H1 (cell line): ENCODE measurements at regions not wholly inside any gene's neighbourhood (a gene's known extent, or its start where the extent isn't known, plus 50 kb on each side); places are given as distances from the start of the nearest gene placed in this dataset.

Source experiments
- CTCF ChIA-PET: fragments of 300-600 bp; sonication (Branson Sonifier 250); formaldehyde crosslinking; loops from one replicate; lab custom pipeline; 2021; ENCODE audit not compliant: partially characterized antibody; lab: Charles Lee
- POLR2A ChIA-PET: fragments of 300-600 bp; sonication (Branson Sonifier 250); formaldehyde crosslinking; loops from one replicate; lab custom pipeline; 2021; ENCODE audit warnings: inconsistent platforms; ENCODE audit not compliant: partially characterized antibody; lab: Charles Lee
- DNase-seq, 2 experiments: peaks; one replicate each; pipeline versions ENCODE4 v3.0.0 to v3.0.0-alpha.2; 2010 to 2022; ENCODE audit warnings: low spot score in 2 of 2, low read depth in 1 of 2, mixed read lengths in 1 of 2
- FAIRE-seq: peaks from 2 replicates; lab custom pipeline; 2011; peaks lifted over from hg19 to GRCh38; lab: Jason Lieb, UNC
- H2AFZ ChIP-seq: 2 replicates; pipeline ENCODE4 v1.8.1; 2012; ENCODE audit warnings: low read length, inconsistent platforms
- H2AK5ac ChIP-seq: 2 replicates; pipeline ENCODE4 v1.6.1; 2013; ENCODE audit warnings: low read depth, low read length
- H2BK120ac ChIP-seq: replicated peaks from 2 replicates; pipeline ENCODE3; 2013; ENCODE audit warnings: low read depth, low read length, inconsistent platforms
- H2BK12ac ChIP-seq: 2 replicates; pipeline ENCODE4 v1.6.1; 2013; ENCODE audit warnings: low read depth, low read length
- H2BK15ac ChIP-seq: 2 replicates; pipeline ENCODE4 v1.6.1; 2013; ENCODE audit warnings: low read length
- H2BK20ac ChIP-seq: 2 replicates; pipeline ENCODE4 v1.6.1; 2013; ENCODE audit warnings: low read length
- H2BK5ac ChIP-seq: 2 replicates; pipeline ENCODE4 v1.6.1; 2013; ENCODE audit warnings: low read depth, low read length
- H3K14ac ChIP-seq: 2 replicates; pipeline ENCODE4 v1.6.1; 2013; ENCODE audit warnings: inconsistent platforms; ENCODE audit not compliant: insufficient read length
- H3K18ac ChIP-seq: 2 replicates; pipeline ENCODE4 v1.6.1; 2013; ENCODE audit warnings: low read length; ENCODE audit errors: extremely low read depth
- H3K23ac ChIP-seq: 2 replicates; pipeline ENCODE4 v1.6.1; 2013; ENCODE audit warnings: inconsistent platforms; ENCODE audit not compliant: insufficient read length
- H3K23me2 ChIP-seq: 2 replicates; pipeline ENCODE4 v1.6.1; 2013; ENCODE audit warnings: low read depth, low read length
- H3K27ac ChIP-seq: 2 replicates; pipeline ENCODE4 v1.6.1; 2011; ENCODE audit warnings: low read depth, low read length, inconsistent platforms
- H3K27me3 ChIP-seq, 4 experiments: replicated peaks in 1 of 4; 1 replicate in 1 of 4; 2 replicates in 3 of 4; pipeline versions ENCODE4 v1.6.1 to v1.8.1; 2011 to 2013; ENCODE audit warnings: low read length in 3 of 4, mild to moderate bottlenecking in 3 of 4, inconsistent platforms in 2 of 4, mixed read lengths in 2 of 4, moderate library complexity in 1 of 4; ENCODE audit not compliant: control insufficient read depth in 3 of 4, insufficient read depth in 3 of 4; ENCODE audit errors: extremely low read depth in 1 of 4
- H3K36me3 ChIP-seq, 4 experiments: 2 replicates each; pipeline versions ENCODE4 v1.6.1 to v1.8.1; 2011 to 2013; ENCODE audit warnings: mild to moderate bottlenecking in 4 of 4, low read length in 3 of 4, moderate library complexity in 2 of 4, control low read depth in 1 of 4, inconsistent platforms in 1 of 4; ENCODE audit not compliant: insufficient read depth in 4 of 4, control insufficient read depth in 2 of 4
- H3K4ac ChIP-seq: replicated peaks from 2 replicates; pipeline ENCODE3; 2013; ENCODE audit warnings: low read length, low read depth, mixed read lengths, inconsistent platforms; ENCODE audit not compliant: insufficient read length
- H3K4me1 ChIP-seq, 4 experiments: replicated peaks in 1 of 4; 1 replicate in 1 of 4; 2 replicates in 3 of 4; pipeline versions ENCODE4 v1.6.1 to v1.8.1; 2011 to 2013; ENCODE audit warnings: low read length in 3 of 4, inconsistent platforms in 2 of 4, mixed read lengths in 1 of 4; ENCODE audit not compliant: insufficient read depth in 4 of 4, control insufficient read depth in 3 of 4
- H3K4me2 ChIP-seq, 2 experiments: 2 replicates each; pipeline versions ENCODE4 v1.6.1 to v1.8.1; 2011 to 2013; ENCODE audit warnings: low read depth in 2 of 2, low read length in 2 of 2, control low read depth in 1 of 2, inconsistent platforms in 1 of 2, mild to moderate bottlenecking in 1 of 2; ENCODE audit not compliant: insufficient read depth in 1 of 2
- H3K4me3 ChIP-seq, 4 experiments: fragments of 200-600, 300-600 bp in 1 of 4; sonication (generic), shearing (Covaris generic), sonication (Bioruptor Twin) in 1 of 4; 2 replicates each; pipeline versions ENCODE4 v1.5.1 to v1.8.1; 2011 to 2016; ENCODE audit warnings: low read length in 4 of 4, low read depth in 3 of 4, control low read depth in 2 of 4, inconsistent platforms in 2 of 4, mild to moderate bottlenecking in 2 of 4, mixed read lengths in 1 of 4, moderate library complexity in 1 of 4; ENCODE audit not compliant: insufficient read depth in 2 of 4; ENCODE audit errors: extremely low read depth in 1 of 4
- H3K56ac ChIP-seq: replicated peaks from 2 replicates; pipeline ENCODE3; 2013; ENCODE audit warnings: low read depth, mild to moderate bottlenecking, mixed read lengths, low read length, inconsistent platforms; ENCODE audit not compliant: insufficient read length
- H3K79me1 ChIP-seq: 2 replicates; pipeline ENCODE4 v1.6.1; 2013; ENCODE audit warnings: low read depth, low read length, control low read depth
- H3K79me2 ChIP-seq, 2 experiments: 2 replicates each; pipeline versions ENCODE4 v1.6.1 to v1.8.1; 2012 to 2013; ENCODE audit warnings: low read length in 2 of 2, mild to moderate bottlenecking in 2 of 2, inconsistent platforms in 1 of 2; ENCODE audit not compliant: insufficient read depth in 2 of 2, control insufficient read depth in 1 of 2
- H3K9ac ChIP-seq, 4 experiments: replicated peaks in 1 of 4; 1 replicate in 1 of 4; 2 replicates in 3 of 4; pipeline versions ENCODE4 v1.6.1 to v1.8.1; 2011 to 2013; ENCODE audit warnings: low read depth in 3 of 4, low read length in 3 of 4, control low read depth in 2 of 4, mild to moderate bottlenecking in 2 of 4, moderate library complexity in 2 of 4, inconsistent platforms in 1 of 4; ENCODE audit errors: extremely low read depth in 1 of 4
- H3K9me3 ChIP-seq, 2 experiments: 2 replicates each; pipeline versions ENCODE4 v1.6.1 to v1.8.1; 2012 to 2013; ENCODE audit warnings: mild to moderate bottlenecking in 2 of 2, moderate library complexity in 2 of 2, control low read depth in 1 of 2, inconsistent platforms in 1 of 2, low read depth in 1 of 2, low read length in 1 of 2, mixed read lengths in 1 of 2; ENCODE audit not compliant: insufficient read depth in 2 of 2
- H4K20me1 ChIP-seq, 2 experiments: replicated peaks in 1 of 2; 2 replicates each; pipeline versions ENCODE3 to v1.8.1; 2011 to 2013; ENCODE audit warnings: inconsistent platforms in 2 of 2, low read length in 2 of 2, mild to moderate bottlenecking in 1 of 2; ENCODE audit not compliant: insufficient read depth in 2 of 2, control insufficient read depth in 1 of 2
- H4K5ac ChIP-seq: 2 replicates; pipeline ENCODE4 v1.6.1; 2013; ENCODE audit warnings: low read length, low read depth, mixed read lengths, inconsistent platforms; ENCODE audit not compliant: insufficient read length
- H4K8ac ChIP-seq: 2 replicates; pipeline ENCODE4 v1.8.0; 2013; ENCODE audit warnings: mild to moderate bottlenecking, moderate library complexity, low read length, inconsistent platforms; ENCODE audit not compliant: insufficient read depth; ENCODE audit errors: extremely low read depth
- H4K91ac ChIP-seq: replicated peaks from 2 replicates; pipeline ENCODE3; 2013; ENCODE audit warnings: low read length, mixed read lengths, inconsistent platforms; ENCODE audit not compliant: insufficient read length
- CEBPB ChIP-seq: IDR thresholded peaks from 2 replicates; pipeline ENCODE4 v1.6.1; 2012; ENCODE audit warnings: low read depth, low read length
- PHF8 ChIP-seq: fragments of 200-600 bp; sonication (generic); conservative IDR thresholded peaks from 2 replicates; pipeline ENCODE4 v1.7.1; 2012; ENCODE audit warnings: low read depth, mild to moderate bottlenecking, inconsistent platforms, low read length, moderate library complexity
- WGBS, 2 experiments: shearing (Covaris generic) in 1 of 2; methylation state at CpG; one replicate each; pipeline versions ENCODE4 v1.1.6 to v1.1.7; 2013 to 2015; ENCODE audit warnings: low lambda C conversion rate in 2 of 2, mixed read lengths in 2 of 2, inconsistent platforms in 1 of 2, low coverage in 1 of 2, missing lambda C conversion rate in 1 of 2; ENCODE audit not compliant: insufficient replicate concordance in 2 of 2, insufficient coverage in 1 of 2, insufficient read length in 1 of 2; ENCODE audit errors: extremely low coverage in 1 of 2, missing lambda C conversion rate in 1 of 2; 5-methylcytosine and 5-hydroxymethylcytosine counted together

DNA sequence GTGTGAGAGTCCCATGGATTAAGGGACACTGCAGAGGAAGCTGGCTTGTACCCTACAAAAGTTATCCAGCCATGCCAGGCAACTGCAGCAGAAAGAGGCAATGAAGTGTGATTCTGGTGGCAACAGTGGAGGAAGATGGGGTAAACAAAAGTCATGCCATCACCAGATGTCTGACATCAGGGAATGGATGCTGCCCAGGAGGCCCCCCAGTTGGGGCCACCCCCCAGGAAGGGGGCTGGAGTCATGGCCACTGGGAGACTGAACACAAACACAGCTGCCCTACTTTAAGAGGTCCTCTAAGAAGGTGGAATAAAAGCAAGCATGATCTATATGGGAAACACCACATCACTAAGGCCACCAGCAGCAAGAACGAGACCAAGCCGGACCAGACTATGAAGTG lies 235.3 kb downstream of the KLF12 start:
- ChIA-PET CTCF (interaction anchor here (0.9 to 1.2 kb wide), 2 partner anchors 11 to 12 kb away, joined by 3 read pairs; no protein-coding TSS in a partner anchor), POLR2A (no interaction called here)
- 85% methylated on average over 2 of the region's 2 CpGs; no CpG with 5 or more reads in 1 of the 2 experiments for WGBS, 2 experiments
- H3K4me2 ChIP-seq, result no peak overlapping the region
- H4K5ac ChIP-seq, result no peak overlapping the region
- no peak overlapping the region for H3K27ac ChIP-seq
- no peaks in the 10 kb centered on the region; the same call in 1 of the 2 replicates for H3K79me1 ChIP-seq
- no peak overlapping the region for H3K56ac ChIP-seq
- FAIRE-seq (no peak), DNase-seq (no peak)
- H3K36me3 ChIP-seq, result no peaks in the 10 kb centered on the region
- H3K4ac ChIP-seq, result no peak overlapping the region
- H2BK120ac ChIP-seq, result no peak overlapping the region
- no peak overlapping the region for H3K4me3 ChIP-seq
- H3K9me3 ChIP-seq, result no peaks in the 10 kb centered on the region
- no peaks in the 10 kb centered on the region for H3K23me2 ChIP-seq
- H2BK15ac ChIP-seq, result no peak overlapping the region
- H3K27me3 ChIP-seq, result peaks cover 0 to 5% (median 2%) of the 10 kb centered on the region in 4 experiments; a peak in 4 of 7 replicates
- H4K91ac ChIP-seq, result no peak overlapping the region
- no peak overlapping the region for H2BK5ac ChIP-seq
- H2AFZ ChIP-seq, result no peak overlapping the region
- no peak overlapping the region for H3K23ac ChIP-seq
- H3K18ac ChIP-seq, result no peak overlapping the region
- H2BK12ac ChIP-seq, result no peak overlapping the region
- H3K4me1 ChIP-seq, result no peaks in the 10 kb centered on the region
- no peak overlapping the region for H2AK5ac ChIP-seq
- H2BK20ac ChIP-seq, result no peak overlapping the region
- H3K79me2 ChIP-seq, result no peaks in the 10 kb centered on the region
- no peak overlapping the region for H3K14ac ChIP-seq
- TF ChIP-seq PHF8, result no peak
- no peak for TF ChIP-seq CEBPB
- no peak overlapping the region for H3K9ac ChIP-seq
- H4K8ac ChIP-seq, result no peak overlapping the region
- H4K20me1 ChIP-seq, result peaks cover 0 to 3% of the 10 kb centered on the region in 2 experiments
